Neural progenitor cell (in vitro differentiated cells): ENCODE measurements at regions not wholly inside any gene's neighbourhood (a gene's known extent, or its start where the extent isn't known, plus 50 kb on each side); places are given as distances from the start of the nearest gene placed in this dataset.

Experiments used
- CTCF ChIP-seq: fragments of 200-600 bp; sonication (generic); IDR thresholded peaks from 2 replicates; pipeline ENCODE4 v1.5.1; 2017; ENCODE audit warnings: antibody characterized with exemption, mild to moderate bottlenecking
- EZH2phosphoT487 ChIP-seq: fragments of 200-600 bp; sonication (generic); IDR thresholded peaks from 2 replicates; pipeline ENCODE4 v1.6.1; 2017; ENCODE audit warnings: antibody characterized with exemption

- TF ChIP-seq CTCF, result no peak
- TF ChIP-seq EZH2phosphoT487, result no peak
Measured at GRCh38 chr3:187924651-187925050, 179.4 kb upstream of the BCL6 start.
